ENCODE measurements at regions not wholly inside any gene's neighbourhood (a gene's known extent, or its start where the extent isn't known, plus 50 kb on each side); places are given as distances from the start of the nearest gene placed in this dataset.

GRCh38 chr9:25505644-25506043 is 172.6 kb downstream of the TUSC1 start:
- Histone ChIP-seq H3K27me3 (no peaks in the 10 kb centered on the region), H3K4me3 (no peak overlapping the region), H3K36me3 (no peaks in the 10 kb centered on the region), H3K9me3 (peaks cover 4 to 25% of the 10 kb centered on the region in 2 donors), H3K4me1 (no peaks in the 10 kb centered on the region), H3K27ac (no peak overlapping the region)
- DNase-seq (ENCODE audit: low spot score), result no peak
- TF ChIP-seq CTCF (IDR thresholded peaks at IDR 0.05), result no peak

GRCh38 chr9:25481372-25481771 is 196.9 kb downstream of the TUSC1 start:
- TF ChIP-seq CTCF (IDR thresholded peaks at IDR 0.05), result no peak

GRCh38 chr9:25480696-25481095 is 197.5 kb downstream of the TUSC1 start:
- Histone ChIP-seq H3K27ac (no peak overlapping the region), H3K27me3 (no peaks in the 10 kb centered on the region), H3K4me3 (no peak overlapping the region), H3K9me3 (no peaks in the 10 kb centered on the region), H3K36me3 (no peaks in the 10 kb centered on the region), H3K4me1 (no peaks in the 10 kb centered on the region)
- no peak for TF ChIP-seq CTCF (IDR thresholded peaks at IDR 0.05)
- no peak for DNase-seq (ENCODE audit: low spot score)

More at GRCh38 chr9:25481372-25481771, 196.9 kb downstream of the TUSC1 start:
- no peaks in the 10 kb centered on the region for H3K27me3 ChIP-seq
- H3K4me3 ChIP-seq, result no peak overlapping the region
- no peaks in the 10 kb centered on the region for H3K4me1 ChIP-seq
- H3K9me3 ChIP-seq, result no peaks in the 10 kb centered on the region
- no peak for DNase-seq (ENCODE audit: low spot score)
- H3K27ac ChIP-seq, result no peak overlapping the region
- H3K36me3 ChIP-seq, result no peaks in the 10 kb centered on the region

GRCh38 chr9:25472681-25473080 is 205.6 kb downstream of the TUSC1 start:
- no peaks in the 10 kb centered on the region for H3K36me3 ChIP-seq
- no peaks in the 10 kb centered on the region for H3K27me3 ChIP-seq
- peaks cover 0 to 8% of the 10 kb centered on the region in 2 donors for H3K9me3 ChIP-seq
- no peak overlapping the region for H3K27ac ChIP-seq
- no peak for DNase-seq (ENCODE audit: low spot score)
- no peak overlapping the region for H3K4me3 ChIP-seq
- TF ChIP-seq CTCF (IDR thresholded peaks at IDR 0.05), result no peak
- no peaks in the 10 kb centered on the region for H3K4me1 ChIP-seq

- Histone ChIP-seq H3K27me3 (no peaks in the 10 kb centered on the region), H3K27ac (no peak overlapping the region), H3K4me1 (no peaks in the 10 kb centered on the region), H3K36me3 (no peaks in the 10 kb centered on the region), H3K9me3 (peaks cover 0 to 8% of the 10 kb centered on the region in 2 donors), H3K4me3 (no peak overlapping the region)
- TF ChIP-seq CTCF (IDR thresholded peaks at IDR 0.05), result no peak
- DNase-seq (ENCODE audit: low spot score), result no peak
These were observed 206.1 kb downstream of the TUSC1 start for GRCh38 chr9:25472085-25472607.

- Histone ChIP-seq H3K36me3 (no peaks in the 10 kb centered on the region), H3K27ac (no peak overlapping the region)
These were observed 216.8 kb downstream of the TUSC1 start for GRCh38 chr9:25461416-25461815.

More at GRCh38 chr9:25461416-25461815, 216.8 kb downstream of the TUSC1 start:
- Histone ChIP-seq H3K9me3 (no peaks in the 10 kb centered on the region), H3K4me3 (no peak overlapping the region), H3K27me3 (no peaks in the 10 kb centered on the region), H3K4me1 (no peaks in the 10 kb centered on the region)
- TF ChIP-seq CTCF (IDR thresholded peaks at IDR 0.05), result no peak
- no peak for DNase-seq (ENCODE audit: low spot score)

Data from right atrium auricular region (tissue), 2 donors.